Gastrocnemius medialis (tissue), 4 donors: ENCODE measurements at regions not wholly inside any gene's neighbourhood (a gene's known extent, or its start where the extent isn't known, plus 50 kb on each side); places are given as distances from the start of the nearest gene placed in this dataset.

Source experiments
- CTCF ChIP-seq, 5 experiments: fragments of 450-650 bp in 3 of 5; fragments of 200-600 bp in 2 of 5; sonication (generic) in 2 of 5; IDR thresholded peaks in 4 of 5; conservative IDR thresholded peaks in 1 of 5; 1 replicate in 4 of 5; 2 replicates in 1 of 5; pipeline ENCODE4 v1.5.1; 2016 to 2019; ENCODE audit warnings: antibody characterized with exemption in 5 of 5, mild to moderate bottlenecking in 3 of 5, moderate library complexity in 3 of 5
- POLR2A ChIP-seq, 2 donors: fragments of 450-650 bp; IDR thresholded peaks; one replicate each; pipeline ENCODE4 v1.6.1; 2017; ENCODE audit warnings: antibody characterized with exemption in 2 of 2, mild to moderate bottlenecking in 2 of 2, moderate library complexity in 2 of 2

DNA sequence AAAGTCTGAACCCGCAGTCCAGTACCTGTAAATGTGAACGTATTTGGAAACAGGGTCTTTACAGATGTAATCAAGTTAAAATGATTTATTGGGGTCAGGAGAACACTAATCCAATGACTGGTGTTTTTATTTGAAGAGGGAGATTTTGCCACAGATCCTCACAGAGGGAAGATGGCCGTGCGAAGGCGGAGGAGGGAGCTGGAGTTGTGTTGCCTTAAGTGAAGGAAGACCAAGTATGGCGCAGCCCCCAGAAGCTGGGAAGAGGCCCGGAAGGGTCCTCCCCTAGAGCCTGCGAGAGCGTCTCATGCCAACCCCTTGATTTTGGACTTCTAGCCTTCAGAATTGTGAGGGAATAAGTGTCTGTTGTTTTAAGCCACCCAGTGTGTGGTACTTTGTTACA is 102.8 kb upstream of the NUDT4 start:
- TF ChIP-seq CTCF (IDR thresholded peaks at IDR 0.05 in 4 of 5, conservative IDR thresholded peaks at IDR 0.05 in 1 of 5) (no peak), POLR2A (IDR thresholded peaks at IDR 0.05) (no peak)
